Endodermal cell (in vitro differentiated cells): ENCODE measurements at regions not wholly inside any gene's neighbourhood (a gene's known extent, or its start where the extent isn't known, plus 50 kb on each side); places are given as distances from the start of the nearest gene placed in this dataset.

Experiments used
- DNase-seq: peaks from one replicate; pipeline ENCODE4 v3.0.0-alpha.2; 2017
- H3K27ac ChIP-seq: 2 replicates; pipeline ENCODE4 v1.5.1; 2013; ENCODE audit warnings: mild to moderate bottlenecking, low read depth, low read length, moderate library complexity
- H3K27me3 ChIP-seq: 2 replicates; pipeline ENCODE4 v1.6.1; 2013; ENCODE audit warnings: mild to moderate bottlenecking, low read length, moderate library complexity; ENCODE audit not compliant: insufficient read depth, control insufficient read depth, poor library complexity, severe bottlenecking
- H3K36me3 ChIP-seq: 2 replicates; pipeline ENCODE4 v1.7.0; 2013; ENCODE audit warnings: mild to moderate bottlenecking, low read length, moderate library complexity; ENCODE audit not compliant: control insufficient read depth, insufficient read depth
- H3K4me1 ChIP-seq: one replicate; pipeline ENCODE4 v1.7.0; 2013; ENCODE audit warnings: low read length; ENCODE audit not compliant: control insufficient read depth, insufficient read depth
- H3K4me3 ChIP-seq: 2 replicates; pipeline ENCODE4 v1.5.1; 2013; ENCODE audit warnings: mild to moderate bottlenecking, low read length, moderate library complexity
- H3K9ac ChIP-seq: 2 replicates; pipeline ENCODE4 v1.6.1; 2013; ENCODE audit warnings: mild to moderate bottlenecking, low read length, moderate library complexity; ENCODE audit not compliant: poor library complexity, severe bottlenecking; ENCODE audit errors: extremely low read depth
- H3K9me3 ChIP-seq: 2 replicates; pipeline ENCODE4 v1.6.1; 2013; ENCODE audit warnings: mild to moderate bottlenecking, low read length, moderate library complexity; ENCODE audit not compliant: control insufficient read depth
- H3K27ac Mint-ChIP-seq: 2 replicates; pipeline ENCODE4 v1.8.0; 2020; ENCODE audit warnings: mixed read lengths
- H3K27me3 Mint-ChIP-seq: 2 replicates; pipeline ENCODE4 v1.8.0; 2021; ENCODE audit warnings: mild to moderate bottlenecking, mixed read lengths; ENCODE audit not compliant: insufficient read depth
- H3K36me3 Mint-ChIP-seq: 2 replicates; pipeline ENCODE4 v1.8.0; 2020; ENCODE audit warnings: low read depth, mixed read lengths
- H3K4me1 Mint-ChIP-seq: 2 replicates; pipeline ENCODE4 v1.8.0; 2020; ENCODE audit warnings: mixed read lengths
- H3K4me3 Mint-ChIP-seq: 2 replicates; pipeline ENCODE4 v1.8.0; 2020; ENCODE audit warnings: mild to moderate bottlenecking, moderate library complexity, mixed read lengths
- H3K9me3 Mint-ChIP-seq: 2 replicates; pipeline ENCODE4 v1.8.0; 2020; ENCODE audit warnings: mild to moderate bottlenecking, mixed read lengths
- CTCF ChIP-seq: fragments of 200-600 bp; sonication (generic); conservative IDR thresholded peaks from 2 replicates; pipeline ENCODE4 v1.5.0; 2021; ENCODE audit warnings: antibody characterized with exemption, mild to moderate bottlenecking
- WGBS, 2 experiments: methylation state at CpG; one replicate each; pipeline versions ENCODE4 v1.1.5 to v1.1.7; 2013; ENCODE audit warnings: missing lambda C conversion rate in 2 of 2, mixed read lengths in 1 of 2; ENCODE audit not compliant: insufficient coverage in 1 of 2, insufficient read length in 1 of 2; 5-methylcytosine and 5-hydroxymethylcytosine counted together

GRCh38 chr6:105952326-105952725 is 133.8 kb upstream of the PRDM1 start:
- 28 to 50% methylated on average over 1 to 3 of the region's 3 CpGs for WGBS, 2 experiments

GRCh38 chr6:105951322-105951721 is 134.8 kb upstream of the PRDM1 start:
- peaks cover 1% of the 10 kb centered on the region for H3K9me3 ChIP-seq
- no peak for DNase-seq
- Mint-ChIP-seq H3K27me3 (no peaks in the 10 kb centered on the region), H3K4me3 (no peak overlapping the region), H3K27ac (peak overlapping the region; percentile 85), H3K9me3 (peaks cover 6% of the 10 kb centered on the region), H3K36me3 (peaks cover 4% of the 10 kb centered on the region), H3K4me1 (peaks cover 40% of the 10 kb centered on the region)
- H3K27me3 ChIP-seq: no peaks in the 10 kb centered on the region
- peaks cover 20% of the 10 kb centered on the region for H3K4me1 ChIP-seq
- H3K4me3 ChIP-seq: no peak overlapping the region
- no peaks in the 10 kb centered on the region for H3K36me3 ChIP-seq
- H3K9ac ChIP-seq: no peak overlapping the region
- 62 to 87% methylated on average over 2 to 4 of the region's 4 CpGs for WGBS, 2 experiments
- H3K27ac ChIP-seq: no peak overlapping the region
- TF ChIP-seq CTCF: no peak

More at GRCh38 chr6:105952326-105952725, 133.8 kb upstream of the PRDM1 start:
- peaks cover 4% of the 10 kb centered on the region for H3K36me3 Mint-ChIP-seq
- no peak overlapping the region for H3K27ac ChIP-seq
- no peaks in the 10 kb centered on the region for H3K36me3 ChIP-seq
- H3K9me3 Mint-ChIP-seq: peaks cover 7% of the 10 kb centered on the region
- no peak overlapping the region for H3K4me3 Mint-ChIP-seq
- H3K27me3 ChIP-seq: no peaks in the 10 kb centered on the region
- H3K9me3 ChIP-seq: peaks cover 11% of the 10 kb centered on the region
- peak overlapping the region; percentile 72 for H3K9ac ChIP-seq
- DNase-seq: peak; percentile 66
- H3K27me3 Mint-ChIP-seq: no peaks in the 10 kb centered on the region
- H3K4me1 ChIP-seq: peaks cover 20% of the 10 kb centered on the region
- H3K4me1 Mint-ChIP-seq: peaks cover 36% of the 10 kb centered on the region
- no peak overlapping the region for H3K4me3 ChIP-seq
- no peak for TF ChIP-seq CTCF
- peak overlapping the region; percentile 85 for H3K27ac Mint-ChIP-seq

- TF ChIP-seq CTCF: no peak
- peaks cover 52% of the 10 kb centered on the region for H3K4me1 Mint-ChIP-seq
- H3K9me3 ChIP-seq: no peaks in the 10 kb centered on the region
- H3K36me3 ChIP-seq: no peaks in the 10 kb centered on the region
- H3K4me3 ChIP-seq: no peak overlapping the region
- WGBS, 2 experiments: 80 to 93% methylated on average over 1 of the region's 2 CpGs
- H3K9me3 Mint-ChIP-seq: peaks cover 6% of the 10 kb centered on the region
- no peak overlapping the region for H3K27ac Mint-ChIP-seq
- no peak overlapping the region for H3K27ac ChIP-seq
- no peak overlapping the region for H3K9ac ChIP-seq
- no peaks in the 10 kb centered on the region for H3K27me3 Mint-ChIP-seq
- H3K27me3 ChIP-seq: no peaks in the 10 kb centered on the region
- peak; percentile 67 for DNase-seq
- no peak overlapping the region for H3K4me3 Mint-ChIP-seq
- H3K4me1 ChIP-seq: peaks cover 20% of the 10 kb centered on the region
- H3K36me3 Mint-ChIP-seq: peaks cover 4% of the 10 kb centered on the region
These were observed 136.3 kb upstream of the PRDM1 start for GRCh38 chr6:105949869-105950268.
